Rectal smooth muscle tissue (tissue), 1 donor: ENCODE measurements at regions not wholly inside any gene's neighbourhood (a gene's known extent, or its start where the extent isn't known, plus 50 kb on each side); places are given as distances from the start of the nearest gene placed in this dataset.

Source experiments
- H3K27ac ChIP-seq: one replicate; pipeline ENCODE4 v1.7.0; 2013; ENCODE audit warnings: low read depth, low read length, inconsistent platforms
- H3K27me3 ChIP-seq: one replicate; pipeline ENCODE4 v1.7.0; 2013; ENCODE audit warnings: low read length; ENCODE audit not compliant: control insufficient read depth, insufficient read depth
- H3K36me3 ChIP-seq: one replicate; pipeline ENCODE4 v1.7.0; 2013; ENCODE audit warnings: low read length; ENCODE audit not compliant: control insufficient read depth, insufficient read depth
- H3K4me1 ChIP-seq: one replicate; pipeline ENCODE4 v1.7.0; 2013; ENCODE audit warnings: low read length; ENCODE audit not compliant: control insufficient read depth, insufficient read depth
- H3K4me3 ChIP-seq: one replicate; pipeline ENCODE4 v1.7.0; 2013; ENCODE audit warnings: low read length
- H3K9ac ChIP-seq: one replicate; pipeline ENCODE4 v1.7.0; 2013; ENCODE audit warnings: low read length

DNA sequence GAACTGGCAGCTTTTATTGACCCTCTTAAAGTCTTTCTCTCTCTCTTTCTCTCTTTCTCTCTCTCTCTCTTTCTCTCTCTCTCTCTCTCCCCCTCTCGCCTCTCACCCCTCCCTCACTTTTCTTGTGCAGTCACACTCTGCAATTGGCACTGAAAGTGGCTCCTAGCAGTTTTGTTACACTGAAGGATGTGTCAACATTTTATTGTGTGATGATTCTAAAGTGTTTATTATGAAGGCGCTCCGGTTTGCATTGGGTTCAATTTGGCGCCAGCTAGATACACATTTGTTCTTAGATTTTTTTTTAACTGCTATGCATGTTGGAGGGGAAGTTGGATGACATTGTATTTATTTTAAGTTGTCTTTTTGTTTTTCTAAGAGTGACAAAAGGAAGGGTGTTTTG, 64.0 kb upstream of the CHRM3 start:
- no peaks in the 10 kb centered on the region for H3K27me3 ChIP-seq
- no peaks in the 10 kb centered on the region for H3K4me1 ChIP-seq
- no peak overlapping the region for H3K4me3 ChIP-seq
- H3K9ac ChIP-seq: no peak overlapping the region
- H3K36me3 ChIP-seq: no peaks in the 10 kb centered on the region
- H3K27ac ChIP-seq: no peak overlapping the region

DNA sequence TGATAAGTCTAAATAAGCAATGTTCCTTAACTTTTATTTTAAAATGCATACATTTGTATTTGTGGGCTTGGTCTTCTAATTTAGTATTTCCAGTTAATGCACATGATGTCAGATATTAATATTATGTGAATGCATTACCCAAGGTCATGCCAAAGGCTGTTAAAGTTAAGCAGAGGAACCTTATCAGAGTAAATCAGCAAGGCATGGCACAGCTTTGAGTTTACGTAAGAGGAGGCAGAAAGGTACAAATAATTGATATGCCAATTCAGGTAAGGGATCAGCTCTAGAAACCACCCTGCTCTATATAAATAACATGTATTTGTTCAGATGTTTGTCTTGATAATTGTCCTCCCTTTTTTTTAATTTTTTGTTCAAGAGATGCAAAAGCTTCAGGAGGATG, 64.5 kb upstream of the CHRM3 start:
- no peaks in the 10 kb centered on the region for H3K4me1 ChIP-seq

DNA sequence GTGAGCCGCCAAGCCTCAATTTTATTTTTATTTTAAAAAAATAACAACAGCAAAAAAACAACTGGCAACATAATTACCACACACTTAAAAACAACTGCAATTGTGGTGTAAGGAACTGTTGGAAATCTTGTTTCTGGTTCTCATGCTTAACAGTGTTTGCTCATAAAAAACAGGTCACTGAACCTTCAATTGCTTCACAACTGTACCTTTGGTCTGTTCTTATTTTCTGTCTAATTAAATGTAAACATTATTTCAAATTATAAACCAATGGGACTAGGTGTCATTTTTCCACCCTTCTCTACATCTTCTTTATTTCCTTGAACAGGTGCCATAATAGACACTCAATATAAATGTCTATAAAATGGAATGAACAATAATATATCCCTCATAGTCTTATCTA, 68.4 kb upstream of the CHRM3 start:
- no peaks in the 10 kb centered on the region for H3K27me3 ChIP-seq
- H3K4me1 ChIP-seq: no peaks in the 10 kb centered on the region
- H3K36me3 ChIP-seq: no peaks in the 10 kb centered on the region
- H3K4me3 ChIP-seq: no peak overlapping the region
- no peak overlapping the region for H3K27ac ChIP-seq
- H3K9ac ChIP-seq: no peak overlapping the region

More for the DNA sequence above, 64.5 kb upstream of the CHRM3 start:
- Histone ChIP-seq H3K36me3 (no peaks in the 10 kb centered on the region), H3K27me3 (no peaks in the 10 kb centered on the region), H3K27ac (no peak overlapping the region), H3K4me3 (no peak overlapping the region), H3K9ac (no peak overlapping the region)

- no peaks in the 10 kb centered on the region for H3K4me1 ChIP-seq
- H3K4me3 ChIP-seq: no peak overlapping the region
- no peaks in the 10 kb centered on the region for H3K27me3 ChIP-seq
- no peak overlapping the region for H3K27ac ChIP-seq
- no peak overlapping the region for H3K9ac ChIP-seq
- no peaks in the 10 kb centered on the region for H3K36me3 ChIP-seq
Measured at GRCh38 chr1:239315631-239316217, 70.6 kb upstream of the CHRM3 start.

GRCh38 chr1:239311331-239311730, 75.0 kb upstream of the CHRM3 start:
- Histone ChIP-seq H3K9ac (no peak overlapping the region), H3K27ac (no peak overlapping the region)

DNA sequence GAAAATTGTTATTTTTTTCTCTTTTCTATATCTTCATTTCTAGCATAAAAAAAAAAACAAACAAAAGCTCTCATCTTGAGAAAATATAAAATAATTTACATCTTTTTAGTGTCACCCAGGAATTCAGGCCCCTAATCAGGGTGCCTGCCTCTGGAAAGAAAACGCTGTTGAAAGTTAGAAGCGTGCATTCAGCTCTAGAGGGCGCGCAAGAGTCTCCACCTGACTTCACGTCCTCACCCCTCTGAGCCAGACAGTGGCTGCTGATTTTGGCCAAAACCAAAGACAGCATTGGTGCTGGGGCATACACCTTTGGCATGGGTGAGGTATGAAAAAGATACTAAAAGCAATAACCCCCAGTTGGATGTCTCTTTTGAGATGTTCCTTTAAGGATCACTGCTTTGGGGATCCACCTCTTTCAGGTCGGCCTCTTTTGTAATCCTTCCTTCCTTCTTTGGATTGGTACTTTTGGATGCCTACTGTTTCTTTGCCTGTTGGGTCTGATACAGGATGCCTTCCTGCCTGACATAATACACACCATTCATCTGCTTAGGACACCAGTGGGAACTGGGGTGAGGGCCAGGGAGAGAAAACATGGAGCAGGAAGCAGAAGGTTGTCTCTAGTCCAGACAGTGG, 77.6 kb upstream of the CHRM3 start:
- H3K27ac ChIP-seq: no peak overlapping the region
- H3K27me3 ChIP-seq: no peaks in the 10 kb centered on the region
- H3K9ac ChIP-seq: no peak overlapping the region
- H3K36me3 ChIP-seq: no peaks in the 10 kb centered on the region
- H3K4me3 ChIP-seq: no peak overlapping the region
- no peaks in the 10 kb centered on the region for H3K4me1 ChIP-seq

More at GRCh38 chr1:239311331-239311730, 75.0 kb upstream of the CHRM3 start:
- Histone ChIP-seq H3K27me3 (no peaks in the 10 kb centered on the region), H3K36me3 (no peaks in the 10 kb centered on the region), H3K4me1 (no peaks in the 10 kb centered on the region), H3K4me3 (no peak overlapping the region)

GRCh38 chr1:239307886-239308285, 78.5 kb upstream of the CHRM3 start:
- Histone ChIP-seq H3K27ac (no peak overlapping the region), H3K9ac (no peak overlapping the region), H3K4me1 (no peaks in the 10 kb centered on the region), H3K4me3 (no peak overlapping the region), H3K36me3 (no peaks in the 10 kb centered on the region), H3K27me3 (no peaks in the 10 kb centered on the region)

- no peaks in the 10 kb centered on the region for H3K4me1 ChIP-seq
- no peak overlapping the region for H3K27ac ChIP-seq
- H3K27me3 ChIP-seq: no peaks in the 10 kb centered on the region
- H3K9ac ChIP-seq: no peak overlapping the region
- no peak overlapping the region for H3K4me3 ChIP-seq
- no peaks in the 10 kb centered on the region for H3K36me3 ChIP-seq
Measured at GRCh38 chr1:239306426-239306825, 79.9 kb upstream of the CHRM3 start.

GRCh38 chr1:239303289-239303688, 83.1 kb upstream of the CHRM3 start:
- H3K9ac ChIP-seq: no peak overlapping the region
- H3K36me3 ChIP-seq: no peaks in the 10 kb centered on the region
- no peak overlapping the region for H3K27ac ChIP-seq

GRCh38 chr1:239302696-239303095, 83.7 kb upstream of the CHRM3 start:
- Histone ChIP-seq H3K9ac (no peak overlapping the region), H3K4me3 (no peak overlapping the region), H3K36me3 (no peaks in the 10 kb centered on the region), H3K27ac (no peak overlapping the region), H3K4me1 (no peaks in the 10 kb centered on the region), H3K27me3 (no peaks in the 10 kb centered on the region)

More at GRCh38 chr1:239303289-239303688, 83.1 kb upstream of the CHRM3 start:
- Histone ChIP-seq H3K4me3 (no peak overlapping the region), H3K27me3 (no peaks in the 10 kb centered on the region), H3K4me1 (no peaks in the 10 kb centered on the region)

DNA sequence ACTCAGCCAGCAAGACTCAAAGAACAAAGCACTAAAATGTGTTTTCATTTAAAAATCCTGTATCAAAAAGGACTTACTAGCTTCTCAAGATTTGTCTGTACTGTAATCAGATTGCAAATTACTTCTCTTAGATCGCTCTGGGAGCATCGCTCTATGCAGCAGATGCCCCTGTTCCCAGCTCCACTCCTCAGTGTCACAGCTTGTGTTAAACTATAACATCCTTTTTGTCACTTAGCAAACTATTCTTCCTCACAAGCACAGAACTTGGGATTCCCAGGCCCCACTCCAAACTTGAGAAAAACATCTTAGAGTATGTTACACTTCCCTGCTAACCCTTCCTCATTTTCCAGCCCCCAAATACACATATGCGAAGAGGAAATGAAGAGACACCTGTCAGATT, 85.1 kb upstream of the CHRM3 start:
- Histone ChIP-seq H3K27ac (no peak overlapping the region), H3K27me3 (no peaks in the 10 kb centered on the region), H3K4me1 (no peaks in the 10 kb centered on the region), H3K4me3 (no peak overlapping the region), H3K9ac (no peak overlapping the region), H3K36me3 (no peaks in the 10 kb centered on the region)

GRCh38 chr1:239297910-239298309, 88.5 kb upstream of the CHRM3 start:
- H3K9ac ChIP-seq: no peak overlapping the region
- H3K4me3 ChIP-seq: no peak overlapping the region
- no peak overlapping the region for H3K27ac ChIP-seq
- no peaks in the 10 kb centered on the region for H3K36me3 ChIP-seq
- no peaks in the 10 kb centered on the region for H3K27me3 ChIP-seq
- no peaks in the 10 kb centered on the region for H3K4me1 ChIP-seq
